IMR-90 (cell line): ENCODE measurements at regions not wholly inside any gene's neighbourhood (a gene's known extent, or its start where the extent isn't known, plus 50 kb on each side); places are given as distances from the start of the nearest gene placed in this dataset.
A peak's percentile ranks its signal among the peaks of the same experiment; 100 is the strongest.

Experiments
- ATAC-seq: fragments of 200-7000 bp; cut with Tn5 transposase; 2 replicates; pipeline ENCODE4 v1.9.1; 2020; ENCODE audit warnings: low read depth, mild to moderate bottlenecking, moderate library complexity
- BruUV-seq: library from RNA; stranded (reverse); fragments of 400-500 nt; replicated peaks from 2 replicates; lab custom pipeline; 2021; lab: Mats Ljungman, UMichigan
- CTCF ChIA-PET: fragments of 300-600 bp; formaldehyde crosslinking; extraction: SDS; loops from one replicate; lab custom pipeline; 2021; ENCODE audit warnings: antibody characterized with exemption; lab: Yijun Ruan, JAX
- POLR2A ChIA-PET: fragments of 300-600 bp; sonication (Branson Sonifier 250); formaldehyde crosslinking; loops from one replicate; lab custom pipeline; 2022; ENCODE audit warnings: antibody characterized with exemption; ENCODE audit not compliant: unreplicated experiment; lab: Charles Lee
- DNase-seq: peaks from one replicate; pipeline ENCODE4 v3.0.0; 2013
- H2AFZ ChIP-seq: replicated peaks from 2 replicates; pipeline ENCODE3; 2013; ENCODE audit warnings: low read length, mild to moderate bottlenecking; ENCODE audit not compliant: poor library complexity
- H2AK5ac ChIP-seq: 2 replicates; pipeline ENCODE4 v1.6.1; 2013; ENCODE audit warnings: low read depth, low read length, inconsistent platforms
- H2AK9ac ChIP-seq: replicated peaks from 2 replicates; pipeline ENCODE3; 2013; ENCODE audit warnings: mild to moderate bottlenecking, low read depth, low read length, moderate library complexity; ENCODE audit not compliant: poor library complexity
- H2BK120ac ChIP-seq: 2 replicates; pipeline ENCODE4 v1.6.1; 2013; ENCODE audit warnings: low read depth, low read length, inconsistent platforms
- H2BK15ac ChIP-seq: 3 replicates; pipeline ENCODE4 v1.6.1; 2013; ENCODE audit warnings: low read depth, low read length, inconsistent platforms
- H2BK20ac ChIP-seq: 2 replicates; pipeline ENCODE4 v1.6.1; 2013; ENCODE audit warnings: low read depth, mild to moderate bottlenecking, inconsistent platforms, low read length, moderate library complexity
- H2BK5ac ChIP-seq: 2 replicates; pipeline ENCODE4 v1.6.1; 2013; ENCODE audit warnings: mild to moderate bottlenecking, low read depth, low read length, inconsistent platforms; ENCODE audit not compliant: poor library complexity, severe bottlenecking
- H3K14ac ChIP-seq: replicated peaks from 2 replicates; pipeline ENCODE4 v1.6.1; 2013; ENCODE audit warnings: low read depth, low read length, inconsistent platforms
- H3K18ac ChIP-seq: 2 replicates; pipeline ENCODE4 v1.6.1; 2013; ENCODE audit warnings: low read depth, low read length, control low read depth
- H3K23ac ChIP-seq: 2 replicates; pipeline ENCODE4 v1.6.1; 2013; ENCODE audit warnings: low read depth, low read length, inconsistent platforms
- H3K27ac ChIP-seq: 2 replicates; pipeline ENCODE4 v1.5.1; 2013; ENCODE audit warnings: mild to moderate bottlenecking, control low read depth, low read length; ENCODE audit not compliant: insufficient read depth
- H3K27me3 ChIP-seq: 2 replicates; pipeline ENCODE4 v1.6.1; 2013; ENCODE audit warnings: low read length; ENCODE audit not compliant: control insufficient read depth, insufficient read depth
- H3K36me3 ChIP-seq: 2 replicates; pipeline ENCODE4 v1.6.1; 2013; ENCODE audit warnings: low read length, mixed read lengths; ENCODE audit not compliant: control insufficient read depth, insufficient read depth
- H3K4ac ChIP-seq: 2 replicates; pipeline ENCODE4 v1.6.1; 2013; ENCODE audit warnings: low read depth, low read length, inconsistent platforms
- H3K4me1 ChIP-seq: 2 replicates; pipeline ENCODE4 v1.6.1; 2013; ENCODE audit warnings: low read length, mixed read lengths; ENCODE audit not compliant: control insufficient read depth, insufficient read depth
- H3K4me2 ChIP-seq: 2 replicates; pipeline ENCODE4 v1.6.1; 2013; ENCODE audit warnings: low read depth, mild to moderate bottlenecking, control low read depth, low read length, moderate library complexity
- H3K4me3 ChIP-seq: 2 replicates; pipeline ENCODE4 v1.5.1; 2013; ENCODE audit warnings: low read depth, mild to moderate bottlenecking, control low read depth, low read length, moderate library complexity; ENCODE audit not compliant: insufficient read depth
- H3K56ac ChIP-seq: 2 replicates; pipeline ENCODE4 v1.6.1; 2013; ENCODE audit warnings: low read length, inconsistent platforms; ENCODE audit not compliant: insufficient read depth; ENCODE audit errors: extremely low read depth
- H3K79me1 ChIP-seq, 2 experiments: 2 replicates each; pipeline ENCODE4 v1.6.1; 2013; ENCODE audit warnings: low read length in 2 of 2, inconsistent platforms in 1 of 2, low read depth in 1 of 2
- H3K9ac ChIP-seq: 2 replicates; pipeline ENCODE4 v1.6.1; 2013; ENCODE audit warnings: low read depth, low read length, control low read depth
- H3K9me1 ChIP-seq: 2 replicates; pipeline ENCODE4 v1.6.1; 2013; ENCODE audit warnings: low read length, inconsistent platforms; ENCODE audit not compliant: insufficient read depth
- H3K9me3 ChIP-seq: 2 replicates; pipeline ENCODE4 v1.6.1; 2013; ENCODE audit warnings: low read length; ENCODE audit not compliant: control insufficient read depth, insufficient read depth
- H4K20me1 ChIP-seq: 2 replicates; pipeline ENCODE4 v1.6.1; 2013; ENCODE audit warnings: low read length, inconsistent platforms; ENCODE audit not compliant: insufficient read depth
- H4K5ac ChIP-seq: 2 replicates; pipeline ENCODE4 v1.6.1; 2013; ENCODE audit warnings: mild to moderate bottlenecking, low read depth, low read length, control low read depth
- H4K8ac ChIP-seq, 2 experiments: 2 replicates each; pipeline ENCODE4 v1.6.1; 2013; ENCODE audit warnings: low read depth in 2 of 2, low read length in 2 of 2, control low read depth in 1 of 2, inconsistent platforms in 1 of 2
- H4K91ac ChIP-seq: 2 replicates; pipeline ENCODE4 v1.6.1; 2013; ENCODE audit warnings: low read depth, low read length, inconsistent platforms; ENCODE audit not compliant: insufficient read depth
- BHLHE40 ChIP-seq: fragments of 150-350 bp; IDR thresholded peaks from 2 replicates; pipeline ENCODE4 v1.6.1; 2016; ENCODE audit warnings: mild to moderate bottlenecking, low read depth, low read length
- CEBPB ChIP-seq: IDR thresholded peaks from 2 replicates; pipeline ENCODE4 v1.6.1; 2012; ENCODE audit warnings: low read depth, low read length, improper control_type of control experiment
- CHD1 ChIP-seq: IDR thresholded peaks from 2 replicates; pipeline ENCODE4 v1.6.1; 2012; ENCODE audit warnings: low read depth, low read length, improper control_type of control experiment
- CTCF ChIP-seq: conservative IDR thresholded peaks from 2 replicates; pipeline ENCODE4 v1.5.1; 2012; ENCODE audit warnings: mild to moderate bottlenecking, low read depth, low read length, improper control_type of control experiment
- ELK1 ChIP-seq: fragments of 150-350 bp; IDR thresholded peaks from 2 replicates; pipeline ENCODE4 v1.6.1; 2016; ENCODE audit warnings: low read depth, mild to moderate bottlenecking, low read length, moderate library complexity, borderline replicate concordance
- FOS ChIP-seq: fragments of 150-350 bp; IDR thresholded peaks from 2 replicates; pipeline ENCODE4 v1.6.1; 2016; ENCODE audit warnings: low read depth, low read length
- MAFK ChIP-seq: IDR thresholded peaks from 2 replicates; pipeline ENCODE4 v1.6.1; 2012; ENCODE audit warnings: low read depth, low read length, improper control_type of control experiment
- MAZ ChIP-seq: IDR thresholded peaks from 2 replicates; pipeline ENCODE4 v1.6.1; 2012; ENCODE audit warnings: low read depth, mild to moderate bottlenecking, low read length, improper control_type of control experiment, moderate library complexity, borderline replicate concordance
- MXI1 ChIP-seq: IDR thresholded peaks from 2 replicates; pipeline ENCODE4 v1.6.1; 2012; ENCODE audit warnings: low read depth, mild to moderate bottlenecking, low read length, moderate library complexity, borderline replicate concordance
- NFE2L2 ChIP-seq: fragments of 150-350 bp; IDR thresholded peaks from 2 replicates; pipeline ENCODE4 v1.6.1; 2016; ENCODE audit warnings: low read depth, mild to moderate bottlenecking, low read length
- POLR2A ChIP-seq: IDR thresholded peaks from 2 replicates; pipeline ENCODE4 v1.6.1; 2012; ENCODE audit warnings: mild to moderate bottlenecking, low read depth, low read length
- RAD21 ChIP-seq: IDR thresholded peaks from 2 replicates; pipeline ENCODE4 v1.6.1; 2012; ENCODE audit warnings: low read length, improper control_type of control experiment
- RCOR1 ChIP-seq: IDR thresholded peaks from 2 replicates; pipeline ENCODE4 v1.6.1; 2012; ENCODE audit warnings: mild to moderate bottlenecking, low read length, improper control_type of control experiment; ENCODE audit not compliant: insufficient replicate concordance
- RFX5 ChIP-seq: IDR thresholded peaks from 2 replicates; pipeline ENCODE4 v1.8.0; 2012; ENCODE audit warnings: low read depth, mild to moderate bottlenecking, low read length, moderate library complexity
- SMC3 ChIP-seq: fragments of 150-350 bp; IDR thresholded peaks from 2 replicates; pipeline ENCODE4 v1.6.1; 2016; ENCODE audit warnings: low read depth, mild to moderate bottlenecking, antibody characterized with exemption, low read length, moderate library complexity
- USF2 ChIP-seq: fragments of 150-350 bp; IDR thresholded peaks from 2 replicates; pipeline ENCODE4 v1.6.1; 2017; ENCODE audit warnings: mild to moderate bottlenecking, antibody characterized with exemption, low read length, low read depth
- dilution Hi-C: fragments of 300-500 bp; cut with HindIII; formaldehyde crosslinking; loops from one replicate; pipeline ENCODE4 v1.14.3; 2018; ENCODE audit warnings: low sequenced_read_pairs; ENCODE audit not compliant: unreplicated experiment
- in situ Hi-C: fragments of 300-500 bp; cut with MboI; formaldehyde crosslinking; loops from 3 replicates; pipeline ENCODE4 v1.14.3; 2019; ENCODE audit warnings: low sequenced_read_pairs, inconsistent platforms, mixed read lengths
- intact Hi-C: fragments of 100-400 bp; cut with micrococcal nuclease; formaldehyde crosslinking; loops from 2 replicates; pipeline ENCODE4 v1.10.0; 2022

DNA sequence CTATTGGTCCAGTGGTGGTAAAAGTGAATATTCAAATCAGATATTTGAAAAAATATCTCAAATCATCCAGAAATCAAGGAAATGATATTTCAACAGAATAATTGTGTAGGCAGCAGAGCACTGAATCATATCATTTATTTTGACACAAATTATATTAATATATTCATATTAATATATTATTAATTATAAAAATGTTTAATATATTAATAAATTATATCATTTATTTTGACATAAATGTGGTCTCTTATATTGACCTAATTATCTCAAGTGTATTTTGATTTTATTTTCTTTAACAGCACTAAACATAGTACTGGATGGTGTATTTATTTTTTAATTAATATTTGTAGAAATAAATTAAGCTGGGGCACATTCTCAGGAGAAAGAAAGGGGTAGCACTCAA, 257.7 kb upstream of the THBS1 start:
- Histone ChIP-seq H3K9ac (no peak overlapping the region), H2BK20ac (peak overlapping the region; percentile 60; the same call in 1 of the 2 replicates), H4K20me1 (no peaks in the 10 kb centered on the region), H3K18ac (peak overlapping the region; percentile 86; the same call in 1 of the 2 replicates), H4K8ac (no peak overlapping the region; a peak in 1 of 4 replicates), H3K9me1 (no peaks in the 10 kb centered on the region), H3K4ac (peak overlapping the region; percentile 42; the same call in 1 of the 2 replicates), H2BK5ac (peak overlapping the region; percentile 44), H2AK9ac (no peak overlapping the region), H2AFZ (no peak overlapping the region), H3K56ac (no peak overlapping the region), H4K91ac (peak overlapping the region; percentile 17; the same call in 1 of the 2 replicates), H3K4me3 (no peak overlapping the region), H2BK15ac (peak overlapping the region; percentile 74; the same call in 1 of the 3 replicates), H3K23ac (no peak overlapping the region), H3K79me1 (no peaks in the 10 kb centered on the region), H3K14ac (0 out of 2 replicates have a peak overlapping the region, but pooled peaks have one; percentile 22), H3K36me3 (no peaks in the 10 kb centered on the region), H3K27me3 (no peaks in the 10 kb centered on the region), H3K4me1 (peaks cover 3% of the 10 kb centered on the region), H3K27ac (no peak overlapping the region), H3K9me3 (peaks cover 10% of the 10 kb centered on the region), H2AK5ac (no peak overlapping the region), H3K4me2 (no peak overlapping the region), H4K5ac (peak overlapping the region; percentile 76; the same call in 1 of the 2 replicates), H2BK120ac (peak overlapping the region; percentile 54; the same call in 1 of the 2 replicates)
- ATAC-seq (no peak), DNase-seq (no peak)
- TF ChIP-seq NFE2L2 (no peak), CTCF (no peak), SMC3 (no peak), POLR2A (no peak), CEBPB (no peak), RAD21 (no peak), RFX5 (no peak), BHLHE40 (no peak), USF2 (no peak), ELK1 (no peak), MXI1 (no peak), FOS (no peak), MAFK (no peak), MAZ (no peak), CHD1 (no peak), RCOR1 (no peak)
- dilution Hi-C loops: no loop called here
- BruUV-seq: no TSS peak
- CTCF ChIA-PET: no interaction called here
- intact Hi-C loops: no loop called here
- in situ Hi-C loops: loop anchor here (25.0 kb wide), 1 partner anchor 611 kb away; no protein-coding TSS in a partner anchor
- POLR2A ChIA-PET: no interaction called here
